ENCODE measurements at regions not wholly inside any gene's neighbourhood (a gene's known extent, or its start where the extent isn't known, plus 50 kb on each side); places are given as distances from the start of the nearest gene placed in this dataset.
A peak's percentile ranks its signal among the peaks of the same experiment; 100 is the strongest.

DNA sequence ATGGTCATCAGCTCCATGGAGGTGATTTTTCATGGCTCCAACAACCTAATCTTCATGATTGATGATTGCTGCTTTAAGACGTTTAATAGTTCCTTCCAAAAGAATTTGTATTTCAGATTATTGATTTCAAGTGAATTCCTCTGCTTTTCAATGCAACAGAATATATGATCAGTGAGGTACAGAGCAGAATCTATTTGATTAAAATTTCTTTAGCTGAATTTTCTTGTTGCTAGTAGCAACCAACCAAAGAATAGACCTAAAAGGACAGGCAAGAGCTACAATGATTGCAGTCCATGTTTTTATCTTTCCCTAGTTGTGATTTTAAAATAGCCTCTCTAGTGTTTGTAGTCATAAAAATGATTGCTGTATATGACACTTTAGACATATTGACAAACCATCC is 76.8 kb upstream of the SCEL start:
- DNase-seq (ENCODE audit: low read depth): no peak
- TF ChIP-seq MAX (IDR thresholded peaks at IDR 0.05; ENCODE audit: low read depth, low read length) (no peak), CTCF (IDR thresholded peaks at IDR 0.05; ENCODE audit: low read depth, low read length) (no peak), POLR2A (IDR thresholded peaks at IDR 0.05; ENCODE audit: extremely low read depth, insufficient read length) (no peak), MYC (IDR thresholded peaks at IDR 0.05; ENCODE audit: low read depth, low read length) (no peak)
- no peak overlapping the region for H3K4me3 ChIP-seq (ENCODE audit: low read depth, low read length)

GRCh38 chr13:77457966-77458365 is 77.5 kb upstream of the SCEL start:
- no peak overlapping the region for H3K4me3 ChIP-seq (ENCODE audit: low read depth, low read length)
- TF ChIP-seq POLR2A (IDR thresholded peaks at IDR 0.05; ENCODE audit: extremely low read depth, insufficient read length) (no peak), CTCF (IDR thresholded peaks at IDR 0.05; ENCODE audit: low read depth, low read length) (no peak), MYC (IDR thresholded peaks at IDR 0.05; ENCODE audit: low read depth, low read length) (no peak), MAX (IDR thresholded peaks at IDR 0.05; ENCODE audit: low read depth, low read length) (no peak)
- no peak for DNase-seq (ENCODE audit: low read depth)

- peak; percentile 17 for DNase-seq (ENCODE audit: low read depth)
- no peak for TF ChIP-seq MAX (IDR thresholded peaks at IDR 0.05; ENCODE audit: low read depth, low read length)
- no peak for TF ChIP-seq CTCF (IDR thresholded peaks at IDR 0.05; ENCODE audit: low read depth, low read length)
- TF ChIP-seq MYC (IDR thresholded peaks at IDR 0.05; ENCODE audit: low read depth, low read length): no peak
- TF ChIP-seq POLR2A (IDR thresholded peaks at IDR 0.05; ENCODE audit: extremely low read depth, insufficient read length): no peak
- H3K4me3 ChIP-seq (ENCODE audit: low read depth, low read length): no peak overlapping the region
Measured at GRCh38 chr13:77456271-77456670, 79.2 kb upstream of the SCEL start.

DNA sequence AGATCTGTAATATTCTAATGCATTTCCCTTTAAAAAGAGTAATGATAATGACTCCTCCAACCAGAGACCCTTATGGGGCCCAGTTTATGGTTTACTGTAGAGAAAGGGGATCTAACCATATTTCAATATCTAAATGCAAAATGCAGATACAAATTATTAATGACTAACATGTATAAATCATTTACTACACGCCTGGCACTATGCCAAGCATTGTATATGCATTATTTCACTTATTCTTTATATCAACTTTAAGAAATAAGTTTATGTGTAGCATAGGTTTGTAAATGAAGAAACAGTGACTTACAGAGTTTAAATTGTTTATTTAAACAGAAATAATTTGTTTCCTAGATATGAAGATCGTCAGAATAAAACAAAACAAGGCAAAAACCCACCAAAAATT is 86.2 kb upstream of the SCEL start:
- no peak for DNase-seq (ENCODE audit: low read depth)
- TF ChIP-seq MYC (IDR thresholded peaks at IDR 0.05; ENCODE audit: low read depth, low read length): no peak
- no peak for TF ChIP-seq POLR2A (IDR thresholded peaks at IDR 0.05; ENCODE audit: extremely low read depth, insufficient read length)
- TF ChIP-seq CTCF (IDR thresholded peaks at IDR 0.05; ENCODE audit: low read depth, low read length): no peak
- no peak for TF ChIP-seq MAX (IDR thresholded peaks at IDR 0.05; ENCODE audit: low read depth, low read length)

DNA sequence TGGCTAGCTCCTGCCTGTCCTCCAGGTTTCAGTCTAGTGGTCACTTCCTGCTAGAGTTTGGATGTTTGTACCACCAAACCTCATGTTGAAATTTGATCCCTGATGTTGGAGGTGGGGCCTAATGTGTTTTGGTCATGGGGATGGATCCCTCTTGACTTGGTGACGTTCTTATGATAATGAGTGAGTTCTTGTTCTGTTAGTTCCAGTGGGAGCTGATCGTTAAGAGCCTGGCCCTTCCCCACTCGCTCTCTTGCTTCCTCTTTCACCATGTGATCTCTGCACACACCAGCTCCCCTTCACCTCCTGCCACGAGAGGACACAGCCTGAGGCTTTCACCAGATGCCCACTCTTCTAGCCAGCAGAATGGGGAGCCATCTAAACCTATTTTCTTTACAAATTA is 86.8 kb upstream of the SCEL start:
- peak; percentile 24 for DNase-seq (ENCODE audit: low read depth)
- H3K4me3 ChIP-seq (ENCODE audit: low read depth, low read length): no peak overlapping the region
- no peak for TF ChIP-seq CTCF (IDR thresholded peaks at IDR 0.05; ENCODE audit: low read depth, low read length)
- no peak for TF ChIP-seq MYC (IDR thresholded peaks at IDR 0.05; ENCODE audit: low read depth, low read length)
- no peak for TF ChIP-seq MAX (IDR thresholded peaks at IDR 0.05; ENCODE audit: low read depth, low read length)
- TF ChIP-seq POLR2A (IDR thresholded peaks at IDR 0.05; ENCODE audit: extremely low read depth, insufficient read length): no peak

More for the DNA sequence above, 86.2 kb upstream of the SCEL start:
- no peak overlapping the region for H3K4me3 ChIP-seq (ENCODE audit: low read depth, low read length)

DNA sequence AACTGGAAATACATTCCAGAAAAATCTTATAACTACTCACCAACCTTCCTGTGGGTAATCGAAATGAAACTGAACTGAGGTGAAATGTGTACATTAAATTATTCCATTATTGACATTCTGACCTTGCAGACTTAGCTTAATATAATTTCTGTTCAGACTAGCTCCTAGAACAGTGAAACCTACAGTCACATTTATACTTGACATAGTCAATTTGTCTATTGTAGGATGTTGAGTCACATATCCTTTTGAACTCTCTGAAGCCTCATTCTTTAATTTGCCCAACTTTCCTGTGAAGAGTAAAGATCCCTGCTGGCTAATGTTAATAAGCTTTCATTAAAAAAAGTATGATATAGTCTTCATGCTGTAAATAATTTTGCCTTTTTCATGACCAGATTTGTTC is 92.0 kb upstream of the SCEL start:
- no peak for DNase-seq (ENCODE audit: low read depth)
- no peak overlapping the region for H3K4me3 ChIP-seq (ENCODE audit: low read depth, low read length)
- TF ChIP-seq MAX (IDR thresholded peaks at IDR 0.05; ENCODE audit: low read depth, low read length) (no peak), POLR2A (IDR thresholded peaks at IDR 0.05; ENCODE audit: extremely low read depth, insufficient read length) (no peak), MYC (IDR thresholded peaks at IDR 0.05; ENCODE audit: low read depth, low read length) (no peak), CTCF (IDR thresholded peaks at IDR 0.05; ENCODE audit: low read depth, low read length) (no peak)
